ENCODE measurements at regions not wholly inside any gene's neighbourhood (a gene's known extent, or its start where the extent isn't known, plus 50 kb on each side); places are given as distances from the start of the nearest gene placed in this dataset.
"Not testable (repeated sequence)": the region's sequence is repeated elsewhere in the genome, so short reads cannot be mapped to it uniquely, and the experiment has no call there.

- POLR2A ChIA-PET: no interaction called here
- no peak overlapping the region for H3K4me3 ChIP-seq (ENCODE audit: low read depth, low read length)
- Mint-ChIP-seq H3K9me3 (ENCODE audit: unreplicated experiment) (peaks cover 10% of the 10 kb centered on the region), H3K27ac (ENCODE audit: unreplicated experiment) (no peak overlapping the region), H3K4me3 (ENCODE audit: unreplicated experiment) (no peak overlapping the region), H3K4me1 (ENCODE audit: low read depth, unreplicated experiment) (no peaks in the 10 kb centered on the region), H3K36me3 (ENCODE audit: insufficient read depth, unreplicated experiment) (no peaks in the 10 kb centered on the region), H3K27me3 (ENCODE audit: insufficient read depth, unreplicated experiment) (no peaks in the 10 kb centered on the region)
- CTCF ChIA-PET: no interaction called here
- H3K36me3 ChIP-seq (ENCODE audit: control insufficient read depth, insufficient read depth, low read length): no peaks in the 10 kb centered on the region
- no peak for DNase-seq
- no peaks in the 10 kb centered on the region for H3K4me1 ChIP-seq
- no peaks in the 10 kb centered on the region for H3K27me3 ChIP-seq (replicated peaks; ENCODE audit: control insufficient read depth, insufficient read depth, low read length)
- BruUV-seq (replicated peaks): no TSS peak
- no peaks in the 10 kb centered on the region; the same call in 1 of the 2 replicates for H3K9me3 ChIP-seq
- intact Hi-C loops (cut with micrococcal nuclease; ENCODE audit: unreplicated experiment): no loop called here
- TF ChIP-seq CTCF (IDR thresholded peaks at IDR 0.05; ENCODE audit: insufficient read depth in 1 of 2, low read depth in 1 of 2, low read length in 1 of 2, severe bottlenecking in 1 of 2, unreplicated experiment in 1 of 2): no peak
Observed at GRCh38 chr12:74595696-74596095, 58.1 kb downstream of the ATXN7L3B start.

GRCh38 chr12:74598819-74599218 lies 61.2 kb downstream of the ATXN7L3B start:
- Histone ChIP-seq H3K9me3 (no peaks in the 10 kb centered on the region; the same call in 1 of the 2 replicates), H3K36me3 (ENCODE audit: control insufficient read depth, insufficient read depth, low read length) (no peaks in the 10 kb centered on the region), H3K4me1 (no peaks in the 10 kb centered on the region), H3K4me3 (ENCODE audit: low read depth, low read length) (no peak overlapping the region), H3K27me3 (replicated peaks; ENCODE audit: control insufficient read depth, insufficient read depth, low read length) (no peaks in the 10 kb centered on the region)
- no peaks in the 10 kb centered on the region for H3K4me1 Mint-ChIP-seq (ENCODE audit: low read depth, unreplicated experiment)
- POLR2A ChIA-PET: no interaction called here
- DNase-seq: no peak
- no TSS peak for BruUV-seq (replicated peaks)
- intact Hi-C loops (cut with micrococcal nuclease; ENCODE audit: unreplicated experiment): no loop called here
- no peaks in the 10 kb centered on the region for H3K36me3 Mint-ChIP-seq (ENCODE audit: insufficient read depth, unreplicated experiment)
- peaks cover 2% of the 10 kb centered on the region for H3K27me3 Mint-ChIP-seq (ENCODE audit: insufficient read depth, unreplicated experiment)
- H3K9me3 Mint-ChIP-seq (ENCODE audit: unreplicated experiment): peaks cover 10% of the 10 kb centered on the region
- CTCF ChIA-PET: no interaction called here
- no peak overlapping the region for H3K27ac Mint-ChIP-seq (ENCODE audit: unreplicated experiment)
- no peak overlapping the region for H3K4me3 Mint-ChIP-seq (ENCODE audit: unreplicated experiment)
- TF ChIP-seq CTCF (IDR thresholded peaks at IDR 0.05; ENCODE audit: insufficient read depth in 1 of 2, low read depth in 1 of 2, low read length in 1 of 2, severe bottlenecking in 1 of 2, unreplicated experiment in 1 of 2): no peak

- POLR2A ChIA-PET: no interaction called here
- CTCF ChIA-PET: no interaction called here
- intact Hi-C loops (cut with micrococcal nuclease; ENCODE audit: unreplicated experiment): no loop called here
- DNase-seq: no peak
- H3K4me1 Mint-ChIP-seq (ENCODE audit: low read depth, unreplicated experiment): no peaks in the 10 kb centered on the region
- no peak overlapping the region for H3K4me3 ChIP-seq (ENCODE audit: low read depth, low read length)
- H3K4me1 ChIP-seq: no peaks in the 10 kb centered on the region
- no peaks in the 10 kb centered on the region; the same call in 1 of the 2 replicates for H3K9me3 ChIP-seq
- no peaks in the 10 kb centered on the region for H3K36me3 ChIP-seq (ENCODE audit: control insufficient read depth, insufficient read depth, low read length)
- TF ChIP-seq CTCF (IDR thresholded peaks at IDR 0.05; ENCODE audit: insufficient read depth in 1 of 2, low read depth in 1 of 2, low read length in 1 of 2, severe bottlenecking in 1 of 2, unreplicated experiment in 1 of 2): no peak
- no peak overlapping the region for H3K27ac Mint-ChIP-seq (ENCODE audit: unreplicated experiment)
- H3K27me3 Mint-ChIP-seq (ENCODE audit: insufficient read depth, unreplicated experiment): peaks cover 2% of the 10 kb centered on the region
- BruUV-seq (replicated peaks): no TSS peak
- no peak overlapping the region for H3K4me3 Mint-ChIP-seq (ENCODE audit: unreplicated experiment)
- H3K36me3 Mint-ChIP-seq (ENCODE audit: insufficient read depth, unreplicated experiment): no peaks in the 10 kb centered on the region
- peaks cover 10% of the 10 kb centered on the region for H3K9me3 Mint-ChIP-seq (ENCODE audit: unreplicated experiment)
- no peaks in the 10 kb centered on the region for H3K27me3 ChIP-seq (replicated peaks; ENCODE audit: control insufficient read depth, insufficient read depth, low read length)
Observed at GRCh38 chr12:74599932-74600331, 62.3 kb downstream of the ATXN7L3B start.

- H3K9me3 Mint-ChIP-seq (ENCODE audit: unreplicated experiment): peaks cover 10% of the 10 kb centered on the region
- BruUV-seq (replicated peaks); CTCF ChIA-PET; H3K27me3 ChIP-seq (replicated peaks; ENCODE audit: control insufficient read depth, insufficient read depth, low read length); H3K36me3 ChIP-seq (ENCODE audit: control insufficient read depth, insufficient read depth, low read length); H3K4me1 ChIP-seq; intact Hi-C loops (cut with micrococcal nuclease; ENCODE audit: unreplicated experiment); H3K27me3 Mint-ChIP-seq (ENCODE audit: insufficient read depth, unreplicated experiment); H3K9me3 ChIP-seq; H3K4me3 ChIP-seq (ENCODE audit: low read depth, low read length); H3K36me3 Mint-ChIP-seq (ENCODE audit: insufficient read depth, unreplicated experiment); H3K4me1 Mint-ChIP-seq (ENCODE audit: low read depth, unreplicated experiment); DNase-seq; H3K27ac Mint-ChIP-seq (ENCODE audit: unreplicated experiment); H3K4me3 Mint-ChIP-seq (ENCODE audit: unreplicated experiment); POLR2A ChIA-PET: not testable (repeated sequence)
Observed at GRCh38 chr12:74600817-74601216, 63.2 kb downstream of the ATXN7L3B start.

All from Caco-2 (cell line).